Urothelium cell line (cell line): ENCODE measurements at regions not wholly inside any gene's neighbourhood (a gene's known extent, or its start where the extent isn't known, plus 50 kb on each side); places are given as distances from the start of the nearest gene placed in this dataset.

Source experiments
- DNase-seq: peaks from one replicate; pipeline ENCODE4 v3.0.0; 2011; ENCODE audit warnings: low spot score, mixed read lengths
- FAIRE-seq: peaks from 2 replicates; lab custom pipeline; 2011; peaks lifted over from hg19 to GRCh38; lab: Jason Lieb, UNC

- no peak for DNase-seq
- FAIRE-seq, result no peak
These were observed 253.1 kb downstream of the NFKBIZ start for GRCh38 chr3:102102394-102102793.

GRCh38 chr3:102104033-102104432 is 254.7 kb downstream of the NFKBIZ start:
- no peak for DNase-seq
- FAIRE-seq, result no peak

GRCh38 chr3:102105193-102105592 is 255.9 kb downstream of the NFKBIZ start:
- DNase-seq, result no peak
- FAIRE-seq, result no peak

GRCh38 chr3:102106416-102107097 is 257.2 kb downstream of the NFKBIZ start:
- FAIRE-seq, result peak; percentile 9
- no peak for DNase-seq

GRCh38 chr3:102112704-102113230 is 263.5 kb downstream of the NFKBIZ start:
- DNase-seq (no peak), FAIRE-seq (no peak)

GRCh38 chr3:102113421-102114041 is 264.2 kb downstream of the NFKBIZ start:
- FAIRE-seq (no peak), DNase-seq (no peak)

- DNase-seq (no peak), FAIRE-seq (no peak)
These were observed 265.1 kb downstream of the NFKBIZ start for GRCh38 chr3:102114264-102114979.

GRCh38 chr3:102122527-102122926 is 273.2 kb downstream of the NFKBIZ start:
- FAIRE-seq, result no peak

GRCh38 chr3:102123590-102124190 is 274.4 kb downstream of the NFKBIZ start:
- peak; percentile 9 for FAIRE-seq

More at GRCh38 chr3:102122527-102122926, 273.2 kb downstream of the NFKBIZ start:
- DNase-seq, result no peak

GRCh38 chr3:102124282-102124681 is 275.0 kb downstream of the NFKBIZ start:
- DNase-seq, result no peak
- no peak for FAIRE-seq

More at GRCh38 chr3:102123590-102124190, 274.4 kb downstream of the NFKBIZ start:
- no peak for DNase-seq

- DNase-seq, result no peak
- no peak for FAIRE-seq
These were observed 275.4 kb downstream of the NFKBIZ start for GRCh38 chr3:102124704-102125103.

GRCh38 chr3:102125197-102125993 is 276.1 kb downstream of the NFKBIZ start:
- FAIRE-seq (no peak), DNase-seq (no peak)

GRCh38 chr3:102125994-102126368 is 276.7 kb downstream of the NFKBIZ start:
- DNase-seq (no peak), FAIRE-seq (no peak)

- DNase-seq, result peak; percentile 39
- no peak for FAIRE-seq
These were observed 280.7 kb downstream of the NFKBIZ start for GRCh38 chr3:102129760-102130608.

- FAIRE-seq (no peak), DNase-seq (no peak)
These were observed 283.1 kb downstream of the NFKBIZ start for GRCh38 chr3:102132370-102132769.

- FAIRE-seq (no peak), DNase-seq (no peak)
These were observed 284.1 kb downstream of the NFKBIZ start for GRCh38 chr3:102133376-102133775.

GRCh38 chr3:102135316-102135715 is 286.0 kb downstream of the NFKBIZ start:
- DNase-seq (no peak), FAIRE-seq (no peak)

- no peak for DNase-seq
- no peak for FAIRE-seq
These were observed 286.9 kb downstream of the NFKBIZ start for GRCh38 chr3:102136183-102136582.

- DNase-seq (no peak), FAIRE-seq (no peak)
These were observed 290.8 kb downstream of the NFKBIZ start for GRCh38 chr3:102140116-102140515.
